Testis (tissue), 2 donors: ENCODE measurements at regions not wholly inside any gene's neighbourhood (a gene's known extent, or its start where the extent isn't known, plus 50 kb on each side); places are given as distances from the start of the nearest gene placed in this dataset.

Source experiments
- POLR2A ChIP-seq: fragments of 450-650 bp; IDR thresholded peaks from one replicate; pipeline ENCODE4 v1.6.1; 2017; ENCODE audit warnings: antibody characterized with exemption, mild to moderate bottlenecking, moderate library complexity
- TF ChIP-seq, protein P1 (sequence below), 3 experiments: fragments of 450-650 bp in 2 of 3; fragments of 200-600 bp in 1 of 3; sonication (generic) in 1 of 3; IDR thresholded peaks; one replicate each; pipeline ENCODE4 v1.5.1; 2016 to 2019; ENCODE audit warnings: antibody characterized with exemption in 3 of 3, mild to moderate bottlenecking in 2 of 3, moderate library complexity in 1 of 3

DNA sequence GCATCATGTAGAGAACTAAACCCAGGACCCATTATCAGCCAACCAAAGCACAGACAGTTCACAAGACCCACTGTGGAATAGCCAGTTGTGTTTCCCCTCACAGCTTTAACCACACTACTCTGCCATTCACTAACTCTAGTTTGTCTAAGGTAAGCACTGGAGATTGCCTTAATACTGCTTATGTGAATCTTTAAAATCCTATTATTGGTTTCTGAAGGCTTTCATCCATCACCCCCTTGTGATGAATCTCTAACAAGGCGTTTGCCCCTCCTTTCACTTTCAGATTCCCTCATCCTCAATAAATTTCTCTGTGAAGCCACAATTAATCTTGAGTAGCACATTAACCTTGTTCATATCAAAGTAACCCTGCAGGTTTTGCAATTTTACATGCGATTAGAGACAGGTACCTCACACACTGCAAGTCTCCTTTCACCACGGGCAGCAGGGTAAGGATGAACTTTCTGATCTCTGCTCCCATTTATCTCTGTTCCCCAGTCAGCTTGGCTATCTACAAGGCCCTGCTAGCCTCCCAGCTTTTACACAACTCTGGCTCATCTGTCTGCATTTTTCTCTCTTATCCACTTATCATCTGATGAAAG is 785.6 kb downstream of the REEP3 start:
- TF ChIP-seq, protein P1, sequence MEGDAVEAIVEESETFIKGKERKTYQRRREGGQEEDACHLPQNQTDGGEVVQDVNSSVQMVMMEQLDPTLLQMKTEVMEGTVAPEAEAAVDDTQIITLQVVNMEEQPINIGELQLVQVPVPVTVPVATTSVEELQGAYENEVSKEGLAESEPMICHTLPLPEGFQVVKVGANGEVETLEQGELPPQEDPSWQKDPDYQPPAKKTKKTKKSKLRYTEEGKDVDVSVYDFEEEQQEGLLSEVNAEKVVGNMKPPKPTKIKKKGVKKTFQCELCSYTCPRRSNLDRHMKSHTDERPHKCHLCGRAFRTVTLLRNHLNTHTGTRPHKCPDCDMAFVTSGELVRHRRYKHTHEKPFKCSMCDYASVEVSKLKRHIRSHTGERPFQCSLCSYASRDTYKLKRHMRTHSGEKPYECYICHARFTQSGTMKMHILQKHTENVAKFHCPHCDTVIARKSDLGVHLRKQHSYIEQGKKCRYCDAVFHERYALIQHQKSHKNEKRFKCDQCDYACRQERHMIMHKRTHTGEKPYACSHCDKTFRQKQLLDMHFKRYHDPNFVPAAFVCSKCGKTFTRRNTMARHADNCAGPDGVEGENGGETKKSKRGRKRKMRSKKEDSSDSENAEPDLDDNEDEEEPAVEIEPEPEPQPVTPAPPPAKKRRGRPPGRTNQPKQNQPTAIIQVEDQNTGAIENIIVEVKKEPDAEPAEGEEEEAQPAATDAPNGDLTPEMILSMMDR (IDR thresholded peaks at IDR 0.05), result no peak
- TF ChIP-seq POLR2A, result no peak
